WTC11 (cell line): ENCODE measurements at regions not wholly inside any gene's neighbourhood (a gene's known extent, or its start where the extent isn't known, plus 50 kb on each side); places are given as distances from the start of the nearest gene placed in this dataset.

ENCODE experiments used
- ATAC-seq: fragments of 200-7000 bp; cut with Tn5 transposase; 2 replicates; pipeline ENCODE4 v1.10.0; 2021; ENCODE audit warnings: mild to moderate bottlenecking, moderate library complexity
- CTCF ChIA-PET: fragments of 300-600 bp; sonication (Branson Sonifier 250); formaldehyde crosslinking; loops from one replicate; lab custom pipeline; 2021; ENCODE audit warnings: antibody characterized with exemption; lab: Charles Lee
- POLR2A ChIA-PET: fragments of 350-600 bp; sonication (Branson Sonifier 250); formaldehyde crosslinking; loops from one replicate; lab custom pipeline; 2021; ENCODE audit warnings: antibody characterized with exemption; lab: Charles Lee
- DNase-seq: peaks from one replicate; pipeline ENCODE4 v3.0.0; 2021; ENCODE audit warnings: low spot score
- H3K27ac Mint-ChIP-seq: 2 replicates; pipeline ENCODE4 v1.8.0; 2021; ENCODE audit warnings: mixed read lengths
- H3K27me3 Mint-ChIP-seq: 2 replicates; pipeline ENCODE4 v1.8.0; 2021; ENCODE audit warnings: low read depth, mild to moderate bottlenecking, moderate library complexity, mixed read lengths
- H3K36me3 Mint-ChIP-seq: 2 replicates; pipeline ENCODE4 v1.8.0; 2021; ENCODE audit warnings: mixed read lengths
- H3K4me1 Mint-ChIP-seq: 2 replicates; pipeline ENCODE4 v1.8.0; 2022; ENCODE audit warnings: mixed read lengths
- H3K4me3 Mint-ChIP-seq: 2 replicates; pipeline ENCODE4 v1.8.0; 2021; ENCODE audit warnings: mild to moderate bottlenecking, moderate library complexity, mixed read lengths
- H3K9me3 Mint-ChIP-seq: 2 replicates; pipeline ENCODE4 v1.8.0; 2021; ENCODE audit warnings: mixed read lengths
- CBFB ChIP-seq: sonication (generic); formaldehyde crosslinking; IDR thresholded peaks from 2 replicates; pipeline ENCODE4 v1.8.1; 2022; ENCODE audit warnings: mild to moderate bottlenecking, low read depth, missing genetic modification reagents
- ELF4 ChIP-seq: sonication (generic); formaldehyde crosslinking; IDR thresholded peaks from 2 replicates; pipeline ENCODE4 v1.8.1; 2022; ENCODE audit warnings: low read depth, mild to moderate bottlenecking, moderate library complexity, missing genetic modification reagents
- EMX1 ChIP-seq: fragments of 250-450 bp; sonication (Bioruptor Pico); IDR thresholded peaks from 2 replicates; pipeline ENCODE4 v1.8.0; 2021; ENCODE audit warnings: mild to moderate bottlenecking
- FOXP4 ChIP-seq: sonication (generic); formaldehyde crosslinking; IDR thresholded peaks from 2 replicates; pipeline ENCODE4 v1.8.0; 2022; ENCODE audit warnings: mild to moderate bottlenecking, missing genetic modification reagents
- GRHL2 ChIP-seq: fragments of 250-450 bp; sonication (Bioruptor Pico); IDR thresholded peaks from 2 replicates; pipeline ENCODE4 v1.8.0; 2022; ENCODE audit warnings: mild to moderate bottlenecking, moderate library complexity; ENCODE audit not compliant: insufficient replicate concordance, severe bottlenecking
- GTF2I ChIP-seq: fragments of 250-450 bp; sonication (Bioruptor Pico); conservative IDR thresholded peaks from 2 replicates; pipeline ENCODE4 v1.4.0; 2021; ENCODE audit warnings: mild to moderate bottlenecking
- JUN ChIP-seq: sonication (generic); formaldehyde crosslinking; IDR thresholded peaks from 2 replicates; pipeline ENCODE4 v1.8.0; 2023; ENCODE audit warnings: mild to moderate bottlenecking, missing genetic modification reagents
- MXD4 ChIP-seq: fragments of 250-450 bp; sonication (Bioruptor Pico); IDR thresholded peaks from 2 replicates; pipeline ENCODE4 v1.8.0; 2021; ENCODE audit warnings: mild to moderate bottlenecking, moderate library complexity, borderline replicate concordance
- NFE2L1 ChIP-seq: sonication (generic); formaldehyde crosslinking; IDR thresholded peaks from 2 replicates; pipeline ENCODE4 v1.8.1; 2023; ENCODE audit warnings: missing genetic modification reagents
- PRRX2 ChIP-seq: fragments of 250-450 bp; sonication (Bioruptor Pico); IDR thresholded peaks from 2 replicates; pipeline ENCODE4 v1.8.0; 2021; ENCODE audit warnings: mild to moderate bottlenecking
- RORB ChIP-seq: fragments of 250-450 bp; sonication (Bioruptor Pico); IDR thresholded peaks from 2 replicates; pipeline ENCODE4 v1.9.0; 2021; ENCODE audit warnings: mild to moderate bottlenecking
- TCF7 ChIP-seq: sonication (generic); formaldehyde crosslinking; IDR thresholded peaks from 2 replicates; pipeline ENCODE4 v1.8.0; 2022; ENCODE audit warnings: mild to moderate bottlenecking, low read depth, missing genetic modification reagents, moderate library complexity
- USF2 ChIP-seq: sonication (generic); formaldehyde crosslinking; IDR thresholded peaks from 2 replicates; pipeline ENCODE4 v1.8.1; 2023; ENCODE audit warnings: mild to moderate bottlenecking, missing genetic modification reagents, moderate library complexity
- ZBTB21 ChIP-seq: sonication (generic); formaldehyde crosslinking; IDR thresholded peaks from 2 replicates; pipeline ENCODE4 v1.8.1; 2023; ENCODE audit warnings: mild to moderate bottlenecking, missing genetic modification reagents, borderline replicate concordance
- ZNF138 ChIP-seq: sonication (generic); formaldehyde crosslinking; conservative IDR thresholded peaks from 2 replicates; pipeline ENCODE4 v1.8.1; 2022; ENCODE audit warnings: mild to moderate bottlenecking, moderate library complexity, missing genetic modification reagents
- ZNF219 ChIP-seq: sonication (generic); formaldehyde crosslinking; IDR thresholded peaks from 2 replicates; pipeline ENCODE4 v1.8.0; 2023; ENCODE audit warnings: missing genetic modification reagents, mild to moderate bottlenecking, borderline replicate concordance
- ZNF423 ChIP-seq: fragments of 250-450 bp; sonication (Bioruptor Pico); IDR thresholded peaks from 2 replicates; pipeline ENCODE4 v2.1.2; 2022; ENCODE audit warnings: mild to moderate bottlenecking, moderate library complexity
- TF ChIP-seq, protein P1 (sequence below): sonication (generic); formaldehyde crosslinking; IDR thresholded peaks from 2 replicates; pipeline ENCODE4 v1.8.0; 2023; ENCODE audit warnings: mild to moderate bottlenecking, missing genetic modification reagents
- TF ChIP-seq, protein P2 (sequence below): sonication (generic); formaldehyde crosslinking; IDR thresholded peaks from 2 replicates; pipeline ENCODE4 v1.8.0; 2022; ENCODE audit warnings: mild to moderate bottlenecking, missing genetic modification reagents
- TF ChIP-seq, protein P3 (sequence below): fragments of 250-450 bp; sonication (Bioruptor Pico); IDR thresholded peaks from 2 replicates; pipeline ENCODE4 v1.8.0; 2021; ENCODE audit warnings: mild to moderate bottlenecking
- TF ChIP-seq, protein P4 (sequence below): sonication (generic); formaldehyde crosslinking; IDR thresholded peaks from 2 replicates; pipeline ENCODE4 v1.8.0; 2022; ENCODE audit warnings: missing genetic modification reagents
- TF ChIP-seq, protein P5 (sequence below): sonication (generic); formaldehyde crosslinking; IDR thresholded peaks from 2 replicates; pipeline ENCODE4 v1.8.0; 2022; ENCODE audit warnings: mild to moderate bottlenecking, missing genetic modification reagents

DNA sequence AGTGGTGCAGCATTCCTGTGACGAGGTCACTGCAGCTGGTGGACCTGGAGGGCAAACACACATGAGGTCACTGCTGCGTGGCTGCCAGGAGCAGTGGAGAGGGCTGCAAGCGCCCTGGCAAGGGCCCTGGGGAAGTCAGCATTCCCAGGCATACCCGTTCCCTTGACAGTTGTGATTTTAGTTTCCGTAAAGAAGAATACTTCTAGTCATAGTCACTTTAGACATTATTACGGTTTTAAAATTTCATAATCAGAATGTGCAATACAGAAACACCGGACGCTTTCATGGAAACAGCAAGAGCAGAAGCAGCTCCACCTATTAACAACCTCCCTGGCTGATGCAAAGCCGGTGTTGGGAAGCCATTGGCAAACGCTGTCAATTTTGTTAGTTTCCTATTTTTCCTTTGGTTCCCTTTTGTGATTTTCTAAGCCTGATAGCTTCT is 129.8 kb downstream of the GADD45G start:
- no peak overlapping the region for H3K4me3 Mint-ChIP-seq
- H3K27me3 Mint-ChIP-seq: no peaks in the 10 kb centered on the region
- no peak for DNase-seq
- CTCF ChIA-PET: interaction anchor here (1.1 kb wide), 1 partner anchor 132 kb away, joined by 3 read pairs; no protein-coding TSS in a partner anchor
- POLR2A ChIA-PET: no interaction called here
- TF ChIP-seq ZNF138 (CRISPR knock-in tag) (no peak), ZNF423 (CRISPR knock-in tag) (no peak), ELF4 (CRISPR knock-in tag) (no peak), FOXP4 (CRISPR knock-in tag) (no peak), CBFB (CRISPR knock-in tag) (no peak), TCF7 (CRISPR knock-in tag) (no peak), JUN (CRISPR knock-in tag) (no peak), ZNF219 (CRISPR knock-in tag) (no peak)
- TF ChIP-seq, protein P1, sequence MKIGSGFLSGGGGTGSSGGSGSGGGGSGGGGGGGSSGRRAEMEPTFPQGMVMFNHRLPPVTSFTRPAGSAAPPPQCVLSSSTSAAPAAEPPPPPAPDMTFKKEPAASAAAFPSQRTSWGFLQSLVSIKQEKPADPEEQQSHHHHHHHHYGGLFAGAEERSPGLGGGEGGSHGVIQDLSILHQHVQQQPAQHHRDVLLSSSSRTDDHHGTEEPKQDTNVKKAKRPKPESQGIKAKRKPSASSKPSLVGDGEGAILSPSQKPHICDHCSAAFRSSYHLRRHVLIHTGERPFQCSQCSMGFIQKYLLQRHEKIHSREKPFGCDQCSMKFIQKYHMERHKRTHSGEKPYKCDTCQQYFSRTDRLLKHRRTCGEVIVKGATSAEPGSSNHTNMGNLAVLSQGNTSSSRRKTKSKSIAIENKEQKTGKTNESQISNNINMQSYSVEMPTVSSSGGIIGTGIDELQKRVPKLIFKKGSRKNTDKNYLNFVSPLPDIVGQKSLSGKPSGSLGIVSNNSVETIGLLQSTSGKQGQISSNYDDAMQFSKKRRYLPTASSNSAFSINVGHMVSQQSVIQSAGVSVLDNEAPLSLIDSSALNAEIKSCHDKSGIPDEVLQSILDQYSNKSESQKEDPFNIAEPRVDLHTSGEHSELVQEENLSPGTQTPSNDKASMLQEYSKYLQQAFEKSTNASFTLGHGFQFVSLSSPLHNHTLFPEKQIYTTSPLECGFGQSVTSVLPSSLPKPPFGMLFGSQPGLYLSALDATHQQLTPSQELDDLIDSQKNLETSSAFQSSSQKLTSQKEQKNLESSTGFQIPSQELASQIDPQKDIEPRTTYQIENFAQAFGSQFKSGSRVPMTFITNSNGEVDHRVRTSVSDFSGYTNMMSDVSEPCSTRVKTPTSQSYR (CRISPR knock-in tag): no peak
- TF ChIP-seq, protein P2, sequence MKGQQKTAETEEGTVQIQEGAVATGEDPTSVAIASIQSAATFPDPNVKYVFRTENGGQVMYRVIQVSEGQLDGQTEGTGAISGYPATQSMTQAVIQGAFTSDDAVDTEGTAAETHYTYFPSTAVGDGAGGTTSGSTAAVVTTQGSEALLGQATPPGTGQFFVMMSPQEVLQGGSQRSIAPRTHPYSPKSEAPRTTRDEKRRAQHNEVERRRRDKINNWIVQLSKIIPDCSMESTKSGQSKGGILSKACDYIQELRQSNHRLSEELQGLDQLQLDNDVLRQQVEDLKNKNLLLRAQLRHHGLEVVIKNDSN (CRISPR knock-in tag): no peak
- TF ChIP-seq, all 79 proteins: peak for 0
- peaks cover 25% of the 10 kb centered on the region for H3K4me1 Mint-ChIP-seq
- no peaks in the 10 kb centered on the region for H3K9me3 Mint-ChIP-seq
- no peak for ATAC-seq
- no peaks in the 10 kb centered on the region for H3K36me3 Mint-ChIP-seq
- H3K27ac Mint-ChIP-seq: no peak overlapping the region

GRCh38 chr9:89738137-89738932 is 133.5 kb downstream of the GADD45G start:
- Mint-ChIP-seq H3K27ac (no peak overlapping the region), H3K4me1 (peaks cover 21% of the 10 kb centered on the region), H3K36me3 (no peaks in the 10 kb centered on the region), H3K9me3 (no peaks in the 10 kb centered on the region), H3K27me3 (no peaks in the 10 kb centered on the region), H3K4me3 (no peak overlapping the region)
- DNase-seq (peak; percentile 25), ATAC-seq (peak; percentile 85)
- ChIA-PET POLR2A (interaction anchor here (1.2 to 1.7 kb wide), 2 partner anchors 134 to 135 kb away, joined by 5 read pairs; partner anchors contain the start of gene GADD45G), CTCF (interaction anchor here (0.6 to 3.3 kb wide), 12 partner anchors 10 to 364 kb away, joined by 3 to 28 read pairs (median 3); partner anchors contain the start of gene GADD45G)
- TF ChIP-seq, protein P3, sequence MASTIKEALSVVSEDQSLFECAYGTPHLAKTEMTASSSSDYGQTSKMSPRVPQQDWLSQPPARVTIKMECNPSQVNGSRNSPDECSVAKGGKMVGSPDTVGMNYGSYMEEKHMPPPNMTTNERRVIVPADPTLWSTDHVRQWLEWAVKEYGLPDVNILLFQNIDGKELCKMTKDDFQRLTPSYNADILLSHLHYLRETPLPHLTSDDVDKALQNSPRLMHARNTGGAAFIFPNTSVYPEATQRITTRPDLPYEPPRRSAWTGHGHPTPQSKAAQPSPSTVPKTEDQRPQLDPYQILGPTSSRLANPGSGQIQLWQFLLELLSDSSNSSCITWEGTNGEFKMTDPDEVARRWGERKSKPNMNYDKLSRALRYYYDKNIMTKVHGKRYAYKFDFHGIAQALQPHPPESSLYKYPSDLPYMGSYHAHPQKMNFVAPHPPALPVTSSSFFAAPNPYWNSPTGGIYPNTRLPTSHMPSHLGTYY (CRISPR knock-in tag): no peak
- TF ChIP-seq USF2 (CRISPR knock-in tag) (peak; percentile 44; the same call in 1 of the 2 replicates), GRHL2 (no peak), ZBTB21 (CRISPR knock-in tag) (no peak), GTF2I (no peak), PRRX2 (CRISPR knock-in tag) (no peak), EMX1 (no peak), RORB (CRISPR knock-in tag) (no peak), MXD4 (CRISPR knock-in tag) (no peak), NFE2L1 (CRISPR knock-in tag) (no peak)
- TF ChIP-seq, protein P4, sequence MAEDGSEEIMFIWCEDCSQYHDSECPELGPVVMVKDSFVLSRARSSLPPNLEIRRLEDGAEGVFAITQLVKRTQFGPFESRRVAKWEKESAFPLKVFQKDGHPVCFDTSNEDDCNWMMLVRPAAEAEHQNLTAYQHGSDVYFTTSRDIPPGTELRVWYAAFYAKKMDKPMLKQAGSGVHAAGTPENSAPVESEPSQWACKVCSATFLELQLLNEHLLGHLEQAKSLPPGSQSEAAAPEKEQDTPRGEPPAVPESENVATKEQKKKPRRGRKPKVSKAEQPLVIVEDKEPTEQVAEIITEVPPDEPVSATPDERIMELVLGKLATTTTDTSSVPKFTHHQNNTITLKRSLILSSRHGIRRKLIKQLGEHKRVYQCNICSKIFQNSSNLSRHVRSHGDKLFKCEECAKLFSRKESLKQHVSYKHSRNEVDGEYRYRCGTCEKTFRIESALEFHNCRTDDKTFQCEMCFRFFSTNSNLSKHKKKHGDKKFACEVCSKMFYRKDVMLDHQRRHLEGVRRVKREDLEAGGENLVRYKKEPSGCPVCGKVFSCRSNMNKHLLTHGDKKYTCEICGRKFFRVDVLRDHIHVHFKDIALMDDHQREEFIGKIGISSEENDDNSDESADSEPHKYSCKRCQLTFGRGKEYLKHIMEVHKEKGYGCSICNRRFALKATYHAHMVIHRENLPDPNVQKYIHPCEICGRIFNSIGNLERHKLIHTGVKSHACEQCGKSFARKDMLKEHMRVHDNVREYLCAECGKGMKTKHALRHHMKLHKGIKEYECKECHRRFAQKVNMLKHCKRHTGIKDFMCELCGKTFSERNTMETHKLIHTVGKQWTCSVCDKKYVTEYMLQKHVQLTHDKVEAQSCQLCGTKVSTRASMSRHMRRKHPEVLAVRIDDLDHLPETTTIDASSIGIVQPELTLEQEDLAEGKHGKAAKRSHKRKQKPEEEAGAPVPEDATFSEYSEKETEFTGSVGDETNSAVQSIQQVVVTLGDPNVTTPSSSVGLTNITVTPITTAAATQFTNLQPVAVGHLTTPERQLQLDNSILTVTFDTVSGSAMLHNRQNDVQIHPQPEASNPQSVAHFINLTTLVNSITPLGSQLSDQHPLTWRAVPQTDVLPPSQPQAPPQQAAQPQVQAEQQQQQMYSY (CRISPR knock-in tag): no peak
- TF ChIP-seq, protein P5, sequence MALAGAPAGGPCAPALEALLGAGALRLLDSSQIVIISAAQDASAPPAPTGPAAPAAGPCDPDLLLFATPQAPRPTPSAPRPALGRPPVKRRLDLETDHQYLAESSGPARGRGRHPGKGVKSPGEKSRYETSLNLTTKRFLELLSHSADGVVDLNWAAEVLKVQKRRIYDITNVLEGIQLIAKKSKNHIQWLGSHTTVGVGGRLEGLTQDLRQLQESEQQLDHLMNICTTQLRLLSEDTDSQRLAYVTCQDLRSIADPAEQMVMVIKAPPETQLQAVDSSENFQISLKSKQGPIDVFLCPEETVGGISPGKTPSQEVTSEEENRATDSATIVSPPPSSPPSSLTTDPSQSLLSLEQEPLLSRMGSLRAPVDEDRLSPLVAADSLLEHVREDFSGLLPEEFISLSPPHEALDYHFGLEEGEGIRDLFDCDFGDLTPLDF (CRISPR knock-in tag): peak; percentile 52; the same call in 1 of the 2 replicates
